ENCODE measurements at regions not wholly inside any gene's neighbourhood (a gene's known extent, or its start where the extent isn't known, plus 50 kb on each side); places are given as distances from the start of the nearest gene placed in this dataset.

DNA sequence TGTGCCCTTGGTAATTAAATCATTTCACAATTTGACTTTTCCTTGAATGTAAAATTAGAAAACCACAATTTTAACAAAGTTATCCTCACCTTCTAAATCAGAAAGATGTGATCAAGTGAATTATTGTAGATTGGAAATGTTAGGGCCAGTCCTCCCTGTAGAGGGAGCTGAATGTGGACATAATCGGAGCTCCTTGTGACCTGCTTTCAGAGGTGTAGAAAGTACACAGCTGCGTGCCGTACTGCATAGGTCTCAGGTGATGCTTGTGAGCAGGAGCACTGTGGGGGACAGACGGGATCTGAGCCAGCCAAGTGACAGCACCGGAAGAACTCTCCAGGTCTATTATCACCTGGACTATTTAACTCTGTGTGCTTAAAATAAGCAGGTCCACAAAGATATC lies 338.0 kb downstream of the AASDHPPT start:
- no peaks in the 10 kb centered on the region for H3K9me3 Mint-ChIP-seq
- no peaks in the 10 kb centered on the region for H3K36me3 Mint-ChIP-seq (ENCODE audit: low read depth)
- no peak for TF ChIP-seq CTCF (IDR thresholded peaks at IDR 0.05)
- H3K27ac Mint-ChIP-seq = no peak overlapping the region
- H3K4me3 Mint-ChIP-seq = no peak overlapping the region
- no peaks in the 10 kb centered on the region for H3K27me3 Mint-ChIP-seq (ENCODE audit: low read depth, poor library complexity)
- no peaks in the 10 kb centered on the region for H3K4me1 Mint-ChIP-seq
- no peak for DNase-seq

- no peak for TF ChIP-seq CTCF (IDR thresholded peaks at IDR 0.05)
- Mint-ChIP-seq H3K27ac (no peak overlapping the region), H3K36me3 (ENCODE audit: low read depth) (no peaks in the 10 kb centered on the region), H3K9me3 (no peaks in the 10 kb centered on the region), H3K4me1 (no peaks in the 10 kb centered on the region), H3K4me3 (no peak overlapping the region), H3K27me3 (ENCODE audit: low read depth, poor library complexity) (peaks cover 2% of the 10 kb centered on the region)
- no peak for DNase-seq
Observed at GRCh38 chr11:106418791-106419190, 341.3 kb downstream of the AASDHPPT start.

- H3K4me3 Mint-ChIP-seq = no peak overlapping the region
- no peaks in the 10 kb centered on the region for H3K4me1 Mint-ChIP-seq
- peaks cover 3% of the 10 kb centered on the region for H3K27me3 Mint-ChIP-seq (ENCODE audit: low read depth, poor library complexity)
- no peak for TF ChIP-seq CTCF (IDR thresholded peaks at IDR 0.05)
- no peak for DNase-seq
- H3K36me3 Mint-ChIP-seq (ENCODE audit: low read depth) = no peaks in the 10 kb centered on the region
- H3K27ac Mint-ChIP-seq = no peak overlapping the region
- no peaks in the 10 kb centered on the region for H3K9me3 Mint-ChIP-seq
Observed at GRCh38 chr11:106420048-106420665, 342.7 kb downstream of the AASDHPPT start.

DNA sequence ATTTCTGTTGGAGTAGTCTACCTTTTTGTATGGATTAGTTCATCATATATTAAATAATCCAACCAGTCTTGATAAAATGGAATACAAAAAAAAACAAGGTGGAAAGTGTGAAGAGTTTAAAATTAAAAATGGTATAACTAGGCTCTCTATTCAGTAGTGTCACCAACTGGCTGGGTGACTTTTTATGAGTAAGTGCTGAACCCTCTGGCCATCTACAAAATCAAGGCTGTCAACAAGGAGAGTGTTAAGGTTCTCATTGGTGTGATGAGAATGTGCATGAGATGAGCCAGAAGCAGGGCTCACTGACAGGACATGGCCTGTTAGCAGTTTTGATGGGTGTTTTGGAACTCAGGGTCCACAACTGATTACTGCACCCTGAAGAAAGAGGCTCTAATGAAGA lies 343.2 kb downstream of the AASDHPPT start:
- no peak for TF ChIP-seq CTCF (IDR thresholded peaks at IDR 0.05)
- Mint-ChIP-seq H3K9me3 (no peaks in the 10 kb centered on the region), H3K36me3 (ENCODE audit: low read depth) (no peaks in the 10 kb centered on the region), H3K4me3 (no peak overlapping the region), H3K27me3 (ENCODE audit: low read depth, poor library complexity) (peaks cover 3% of the 10 kb centered on the region), H3K27ac (no peak overlapping the region), H3K4me1 (no peaks in the 10 kb centered on the region)
- no peak for DNase-seq

DNA sequence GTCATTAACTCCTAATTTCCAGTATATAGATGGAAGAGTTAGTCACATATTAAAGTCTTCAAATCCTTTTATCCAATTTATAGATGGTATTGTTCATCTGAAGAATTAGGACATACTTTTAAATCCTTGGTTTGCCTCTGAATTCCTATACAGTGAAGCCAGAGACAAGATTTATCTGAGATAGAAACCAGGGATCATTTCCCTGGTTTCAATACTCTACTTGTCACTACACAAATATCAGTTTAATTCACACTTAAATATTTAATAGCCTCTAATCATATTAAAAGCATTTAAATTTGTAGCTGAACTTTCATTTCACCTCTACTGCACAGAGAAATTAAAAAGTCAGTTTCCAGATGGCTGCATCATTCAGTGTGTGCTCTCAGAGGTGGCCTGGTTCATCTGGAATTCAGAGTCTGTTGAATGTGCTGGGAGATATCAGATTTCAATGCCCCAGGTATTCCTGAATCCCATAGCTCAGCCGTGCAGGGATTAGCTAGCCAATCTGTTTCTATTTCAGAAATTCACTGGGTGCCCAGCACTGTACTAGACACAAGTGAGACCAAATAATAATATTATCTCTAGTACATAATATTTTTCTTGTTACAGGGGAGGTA lies 344.3 kb downstream of the AASDHPPT start:
- TF ChIP-seq CTCF (IDR thresholded peaks at IDR 0.05) = no peak
- DNase-seq = no peak
- no peaks in the 10 kb centered on the region for H3K9me3 Mint-ChIP-seq
- no peak overlapping the region for H3K4me3 Mint-ChIP-seq
- peaks cover 3% of the 10 kb centered on the region for H3K27me3 Mint-ChIP-seq (ENCODE audit: low read depth, poor library complexity)
- H3K36me3 Mint-ChIP-seq (ENCODE audit: low read depth) = no peaks in the 10 kb centered on the region
- H3K27ac Mint-ChIP-seq = no peak overlapping the region
- H3K4me1 Mint-ChIP-seq = no peaks in the 10 kb centered on the region

DNA sequence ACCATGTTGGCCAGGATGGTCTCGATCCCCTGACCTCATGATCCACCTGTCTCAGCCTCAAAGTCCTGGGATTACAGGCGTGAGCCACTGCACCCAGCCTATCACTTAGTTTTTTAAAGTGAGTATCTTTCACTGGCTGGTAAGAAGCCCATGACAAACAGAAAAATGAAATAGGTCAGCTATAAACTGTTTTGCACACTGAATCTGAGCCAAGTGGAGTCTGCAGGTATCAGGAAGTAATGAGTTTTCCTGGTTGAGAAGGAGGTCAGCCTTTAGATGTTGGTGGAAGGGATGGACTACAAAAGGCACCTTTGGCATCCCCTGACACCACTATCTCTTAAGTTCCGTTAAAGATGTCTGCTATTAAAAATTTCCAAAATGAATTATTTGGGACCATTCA lies 345.1 kb downstream of the AASDHPPT start:
- Mint-ChIP-seq H3K27me3 (ENCODE audit: low read depth, poor library complexity) (peaks cover 3% of the 10 kb centered on the region), H3K9me3 (no peaks in the 10 kb centered on the region), H3K36me3 (ENCODE audit: low read depth) (no peaks in the 10 kb centered on the region), H3K27ac (no peak overlapping the region), H3K4me1 (no peaks in the 10 kb centered on the region), H3K4me3 (no peak overlapping the region)
- DNase-seq = no peak
- TF ChIP-seq CTCF (IDR thresholded peaks at IDR 0.05) = no peak

Measured in nephron progenitor cell (in vitro differentiated cells).